Activated B cell treated with CpG ODN at 0.5 μM for 24 hours (primary cell): ENCODE measurements at regions not wholly inside any gene's neighbourhood (a gene's known extent, or its start where the extent isn't known, plus 50 kb on each side); places are given as distances from the start of the nearest gene placed in this dataset.

Experiments
- ATAC-seq: fragments of 200-7000 bp; cut with Tn5 transposase; one replicate; pipeline ENCODE4 v1.10.0; 2021; ENCODE audit warnings: low read depth, mild to moderate bottlenecking, moderate library complexity
- CTCF ChIA-PET: fragments of 350-600 bp; sonication (Branson Sonifier 250); formaldehyde crosslinking; loops from one replicate; lab custom pipeline; 2021; ENCODE audit warnings: antibody characterized with exemption; lab: Charles Lee
- POLR2A ChIA-PET: fragments of 350-600 bp; sonication (Branson Sonifier 250); formaldehyde crosslinking; loops from one replicate; lab custom pipeline; 2021; ENCODE audit warnings: antibody characterized with exemption; lab: Charles Lee
- DNase-seq: peaks from one replicate; pipeline ENCODE4 v3.0.0; 2022
- H3K27ac Mint-ChIP-seq: one replicate; pipeline ENCODE4 v1.8.0; 2020; ENCODE audit warnings: mixed read lengths
- H3K27me3 Mint-ChIP-seq: one replicate; pipeline ENCODE4 v1.8.0; 2021; ENCODE audit warnings: mixed read lengths
- H3K36me3 Mint-ChIP-seq: one replicate; pipeline ENCODE4 v1.8.0; 2021; ENCODE audit warnings: low read depth, mixed read lengths
- H3K4me1 Mint-ChIP-seq: one replicate; pipeline ENCODE4 v1.8.0; 2021; ENCODE audit warnings: mixed read lengths
- H3K4me3 Mint-ChIP-seq: one replicate; pipeline ENCODE4 v1.8.0; 2020; ENCODE audit warnings: mild to moderate bottlenecking, mixed read lengths
- H3K9me3 Mint-ChIP-seq: one replicate; pipeline ENCODE4 v1.8.0; 2020; ENCODE audit warnings: mixed read lengths
- CTCF ChIP-seq: fragments of 200-600 bp; IDR thresholded peaks from one replicate; pipeline ENCODE4 v1.8.0; 2022; ENCODE audit warnings: antibody characterized with exemption, mild to moderate bottlenecking
- intact Hi-C: fragments of 100-400 bp; cut with micrococcal nuclease; formaldehyde crosslinking; loops from one replicate; pipeline ENCODE4 v1.15.1; 2024

GRCh38 chr1:30028283-30028682, 695.1 kb downstream of the MATN1 start:
- DNase-seq (no peak), ATAC-seq (no peak)
- TF ChIP-seq CTCF = no peak
- no peaks in the 10 kb centered on the region for H3K4me1 Mint-ChIP-seq
- no peak overlapping the region for H3K4me3 Mint-ChIP-seq
- H3K9me3 Mint-ChIP-seq = peaks cover 7% of the 10 kb centered on the region
- ChIA-PET POLR2A (no interaction called here), CTCF (no interaction called here)
- no peaks in the 10 kb centered on the region for H3K36me3 Mint-ChIP-seq
- peaks cover 4% of the 10 kb centered on the region for H3K27me3 Mint-ChIP-seq
- intact Hi-C loops = no loop called here
- H3K27ac Mint-ChIP-seq = no peak overlapping the region

- intact Hi-C loops = no loop called here
- Mint-ChIP-seq H3K9me3 (peaks cover 1% of the 10 kb centered on the region), H3K27me3 (peaks cover 11% of the 10 kb centered on the region), H3K4me1 (no peaks in the 10 kb centered on the region), H3K36me3 (no peaks in the 10 kb centered on the region), H3K4me3 (no peak overlapping the region), H3K27ac (no peak overlapping the region)
- ATAC-seq = no peak
- ChIA-PET CTCF (no interaction called here), POLR2A (no interaction called here)
- DNase-seq = no peak
- no peak for TF ChIP-seq CTCF
These were observed 696.1 kb downstream of the MATN1 start for GRCh38 chr1:30027247-30027646.

- ChIA-PET CTCF (no interaction called here), POLR2A (no interaction called here)
- Mint-ChIP-seq H3K27me3 (peaks cover 17% of the 10 kb centered on the region), H3K36me3 (no peaks in the 10 kb centered on the region), H3K4me1 (no peaks in the 10 kb centered on the region), H3K4me3 (no peak overlapping the region), H3K9me3 (no peaks in the 10 kb centered on the region), H3K27ac (no peak overlapping the region)
- DNase-seq (no peak), ATAC-seq (no peak)
- intact Hi-C loops = no loop called here
- no peak for TF ChIP-seq CTCF
These were observed 698.8 kb downstream of the MATN1 start for GRCh38 chr1:30024411-30025195.

GRCh38 chr1:30023339-30024022, 699.9 kb downstream of the MATN1 start:
- peaks cover 7% of the 10 kb centered on the region for H3K9me3 Mint-ChIP-seq
- no peak overlapping the region for H3K4me3 Mint-ChIP-seq
- no peaks in the 10 kb centered on the region for H3K36me3 Mint-ChIP-seq
- ATAC-seq = no peak
- H3K27ac Mint-ChIP-seq = no peak overlapping the region
- ChIA-PET POLR2A (no interaction called here), CTCF (no interaction called here)
- DNase-seq = no peak
- H3K27me3 Mint-ChIP-seq = peaks cover 17% of the 10 kb centered on the region
- intact Hi-C loops = no loop called here
- TF ChIP-seq CTCF = no peak
- H3K4me1 Mint-ChIP-seq = no peaks in the 10 kb centered on the region

DNA sequence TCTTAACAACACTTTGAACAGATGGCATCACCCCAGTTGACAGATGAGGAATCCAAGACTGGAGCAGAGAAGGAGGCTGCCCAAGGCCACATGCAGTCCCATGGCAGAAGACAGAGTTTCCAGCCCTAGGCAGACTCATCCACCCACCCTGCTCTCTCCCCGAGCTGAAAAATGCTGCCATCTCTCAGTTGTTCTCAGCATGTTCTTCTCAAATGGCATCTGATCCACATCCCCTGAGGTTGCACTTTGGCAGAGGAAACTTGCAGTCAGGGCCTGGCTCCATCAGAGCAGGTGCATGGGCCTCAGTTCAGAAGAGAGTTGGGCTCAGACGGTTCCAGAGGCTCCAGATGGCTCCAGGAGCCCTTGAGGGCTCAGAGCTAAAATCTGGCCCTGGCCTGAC, 709.4 kb downstream of the MATN1 start:
- POLR2A ChIA-PET = no interaction called here
- CTCF ChIA-PET = no interaction called here

More for the DNA sequence above, 709.4 kb downstream of the MATN1 start:
- H3K27ac Mint-ChIP-seq = no peak overlapping the region
- peaks cover 14% of the 10 kb centered on the region for H3K9me3 Mint-ChIP-seq
- H3K4me1 Mint-ChIP-seq = no peaks in the 10 kb centered on the region
- no peak for ATAC-seq
- H3K27me3 Mint-ChIP-seq = peaks cover 3% of the 10 kb centered on the region
- intact Hi-C loops = no loop called here
- TF ChIP-seq CTCF = no peak
- H3K36me3 Mint-ChIP-seq = no peaks in the 10 kb centered on the region
- no peak overlapping the region for H3K4me3 Mint-ChIP-seq
- no peak for DNase-seq
